HCT116 (cell line): ENCODE measurements at regions not wholly inside any gene's neighbourhood (a gene's known extent, or its start where the extent isn't known, plus 50 kb on each side); places are given as distances from the start of the nearest gene placed in this dataset.

Experiments used
- ATAC-seq: fragments of 200-7000 bp; cut with Tn5 transposase; 2 replicates; pipeline ENCODE4 v1.9.1; 2020; ENCODE audit warnings: mild to moderate bottlenecking, moderate library complexity
- BruUV-seq: library from RNA; stranded (reverse); fragments of 400-500 nt; replicated peaks from 2 replicates; lab custom pipeline; 2021; lab: Mats Ljungman, UMichigan
- CTCF ChIA-PET: fragments of 300-600 bp; sonication (Branson Sonifier 250); formaldehyde crosslinking; loops from one replicate; lab custom pipeline; 2021; ENCODE audit warnings: antibody characterized with exemption; lab: Charles Lee
- POLR2A ChIA-PET: fragments of 300-600, 350-600 bp; sonication (Branson Sonifier 250); formaldehyde crosslinking; loops from one replicate; lab custom pipeline; 2021; ENCODE audit warnings: antibody characterized with exemption; lab: Charles Lee
- RAD21 ChIA-PET, 2 experiments: fragments of 300-600 bp; sonication (Branson Sonifier 250); formaldehyde crosslinking; loops; one replicate each; lab custom pipeline; 2023; ENCODE audit warnings: low total read pairs in 2 of 2; ENCODE audit not compliant: uncharacterized antibody in 2 of 2, unreplicated experiment in 2 of 2, low non-redundant PET in 1 of 2; lab: Charles Lee
- DNase-seq: peaks from one replicate; pipeline ENCODE4 v3.0.0-alpha.2; 2010; ENCODE audit warnings: low read depth, low spot score
- H2AFZ ChIP-seq: fragments of 200-600 bp; shearing (Covaris generic), sonication (generic); 2 replicates; pipeline ENCODE4 v1.6.1; 2017; ENCODE audit warnings: low read depth, mixed run types, mixed read lengths, antibody characterized with exemption, low read length; ENCODE audit not compliant: poor library complexity, severe bottlenecking
- H3K27ac ChIP-seq: 2 replicates; pipeline ENCODE4 v1.5.1; 2012; ENCODE audit warnings: low read depth, low read length
- H3K27me3 ChIP-seq: fragments of 200-600 bp; sonication (generic); 2 replicates; pipeline ENCODE4 v1.6.1; 2016; ENCODE audit warnings: mixed run types, low read length, mixed read lengths; ENCODE audit not compliant: insufficient read depth
- H3K36me3 ChIP-seq, 2 experiments: fragments of 200-500 bp in 1 of 2; fragments of 200-600 bp in 1 of 2; sonication (Bioruptor generic) in 1 of 2; sonication (generic) in 1 of 2; 2 replicates each; pipeline versions ENCODE4 v1.5.1 to v1.6.1; 2014 to 2016; ENCODE audit warnings: low read length in 2 of 2, inconsistent platforms in 1 of 2, mixed read lengths in 1 of 2, mixed run types in 1 of 2; ENCODE audit not compliant: insufficient read depth in 2 of 2, control insufficient read depth in 1 of 2
- H3K4me1 ChIP-seq, 2 experiments: fragments of 200-600 bp in 1 of 2; sonication (generic) in 1 of 2; 2 replicates each; pipeline versions ENCODE4 v1.5.1 to v1.6.1; 2012 to 2017; ENCODE audit warnings: low read length in 2 of 2, inconsistent platforms in 1 of 2, mild to moderate bottlenecking in 1 of 2, mixed read lengths in 1 of 2, mixed run types in 1 of 2, moderate library complexity in 1 of 2; ENCODE audit not compliant: insufficient read depth in 2 of 2, control insufficient read depth in 1 of 2
- H3K4me2 ChIP-seq: fragments of 200-600 bp; sonication (generic); 2 replicates; pipeline ENCODE4 v1.6.1; 2017; ENCODE audit warnings: mixed run types, low read length, mixed read lengths
- H3K4me3 ChIP-seq, 2 experiments: fragments of 200-600 bp in 1 of 2; sonication (generic) in 1 of 2; replicated peaks in 1 of 2; 2 replicates each; pipeline ENCODE4 v1.5.1; 2011 to 2016; ENCODE audit warnings: low read length in 2 of 2, control low read depth in 1 of 2, low read depth in 1 of 2, mild to moderate bottlenecking in 1 of 2, mixed read lengths in 1 of 2, mixed run types in 1 of 2
- H3K79me2 ChIP-seq: fragments of 200-600 bp; sonication (generic); 2 replicates; pipeline ENCODE4 v1.6.1; 2017; ENCODE audit warnings: mild to moderate bottlenecking, mixed run types, low read length, moderate library complexity, mixed read lengths; ENCODE audit not compliant: insufficient read depth
- H3K9ac ChIP-seq: fragments of 200-600 bp; sonication (generic); 2 replicates; pipeline ENCODE4 v1.6.1; 2016; ENCODE audit warnings: low read length, mixed read lengths
- H3K9me2 ChIP-seq: fragments of 200-600 bp; sonication (generic), shearing (Covaris generic); 2 replicates; pipeline ENCODE4 v1.6.1; 2017; ENCODE audit warnings: mixed run types, mild to moderate bottlenecking, moderate library complexity; ENCODE audit not compliant: insufficient read depth
- H3K9me3 ChIP-seq, 2 experiments: fragments of 200-500 bp in 1 of 2; fragments of 200-600 bp in 1 of 2; sonication (Bioruptor generic) in 1 of 2; sonication (generic) in 1 of 2; 2 replicates each; pipeline ENCODE4 v1.6.1; 2014 to 2017; ENCODE audit warnings: low read length in 2 of 2, mixed read lengths in 2 of 2, inconsistent platforms in 1 of 2, low read depth in 1 of 2, mild to moderate bottlenecking in 1 of 2, mixed run types in 1 of 2, moderate library complexity in 1 of 2; ENCODE audit not compliant: control insufficient read depth in 1 of 2, insufficient read depth in 1 of 2
- H4K20me1 ChIP-seq: fragments of 200-600 bp; sonication (generic), shearing (Covaris generic); 2 replicates; pipeline ENCODE4 v1.6.1; 2017; ENCODE audit warnings: mixed run types, mild to moderate bottlenecking, moderate library complexity; ENCODE audit not compliant: insufficient read depth
- EZH2phosphoT487 ChIP-seq: fragments of 200-600 bp; IDR thresholded peaks from 2 replicates; pipeline ENCODE4 v1.6.1; 2018; ENCODE audit warnings: antibody characterized with exemption, borderline replicate concordance
- POLR2A ChIP-seq: IDR thresholded peaks from 2 replicates; pipeline ENCODE4 v1.7.0; 2011; ENCODE audit warnings: borderline replicate concordance; ENCODE audit not compliant: insufficient read depth, insufficient read length; ENCODE audit errors: extremely low read depth
- POLR2AphosphoS5 ChIP-seq: IDR thresholded peaks from 2 replicates; pipeline ENCODE4 v1.6.1; 2011; ENCODE audit warnings: mild to moderate bottlenecking, low read depth, low read length, moderate library complexity
- SRF ChIP-seq: IDR thresholded peaks from 2 replicates; pipeline ENCODE4 v1.6.1; 2012; ENCODE audit warnings: low read depth
- ZNF274 ChIP-seq: fragments of 200-500 bp; sonication (Bioruptor generic); IDR thresholded peaks from 2 replicates; pipeline ENCODE4 v1.6.1; 2014; ENCODE audit warnings: mild to moderate bottlenecking, low read depth, low read length, inconsistent platforms
- intact Hi-C: fragments of 100-400 bp; cut with micrococcal nuclease; formaldehyde crosslinking; loops from 2 replicates; pipeline ENCODE4 v1.10.0; 2022
- TF ChIP-seq, protein P1 (sequence below), 3 experiments: fragments of 200-600 bp in 1 of 3; sonication (generic) in 1 of 3; IDR thresholded peaks in 2 of 3; conservative IDR thresholded peaks in 1 of 3; 2 replicates each; pipeline ENCODE4 v1.5.1; 2012 to 2017; ENCODE audit warnings: low read depth in 2 of 3, low read length in 2 of 3, antibody characterized with exemption in 1 of 3, borderline replicate concordance in 1 of 3, control low read depth in 1 of 3, mild to moderate bottlenecking in 1 of 3, mixed read lengths in 1 of 3, mixed run types in 1 of 3, moderate library complexity in 1 of 3; ENCODE audit not compliant: insufficient read depth in 1 of 3
- TF ChIP-seq, protein P2 (sequence below): IDR thresholded peaks from 2 replicates; pipeline ENCODE4 v1.6.1; 2012

GRCh38 chr2:221064058-221064854 lies 507.8 kb downstream of the EPHA4 start:
- Histone ChIP-seq H3K4me3 (no peak overlapping the region), H3K36me3 (no peaks in the 10 kb centered on the region), H3K4me1 (no peaks in the 10 kb centered on the region), H3K9me2 (no peaks in the 10 kb centered on the region), H3K9me3 (no peaks in the 10 kb centered on the region), H3K27me3 (no peaks in the 10 kb centered on the region), H3K4me2 (no peak overlapping the region), H2AFZ (no peak overlapping the region), H3K9ac (no peak overlapping the region), H3K79me2 (no peaks in the 10 kb centered on the region), H4K20me1 (no peaks in the 10 kb centered on the region), H3K27ac (no peak overlapping the region)
- ChIA-PET CTCF (no interaction called here), POLR2A (no interaction called here), RAD21 (no interaction called here)
- no peak for TF ChIP-seq POLR2A
- TF ChIP-seq, protein P1, sequence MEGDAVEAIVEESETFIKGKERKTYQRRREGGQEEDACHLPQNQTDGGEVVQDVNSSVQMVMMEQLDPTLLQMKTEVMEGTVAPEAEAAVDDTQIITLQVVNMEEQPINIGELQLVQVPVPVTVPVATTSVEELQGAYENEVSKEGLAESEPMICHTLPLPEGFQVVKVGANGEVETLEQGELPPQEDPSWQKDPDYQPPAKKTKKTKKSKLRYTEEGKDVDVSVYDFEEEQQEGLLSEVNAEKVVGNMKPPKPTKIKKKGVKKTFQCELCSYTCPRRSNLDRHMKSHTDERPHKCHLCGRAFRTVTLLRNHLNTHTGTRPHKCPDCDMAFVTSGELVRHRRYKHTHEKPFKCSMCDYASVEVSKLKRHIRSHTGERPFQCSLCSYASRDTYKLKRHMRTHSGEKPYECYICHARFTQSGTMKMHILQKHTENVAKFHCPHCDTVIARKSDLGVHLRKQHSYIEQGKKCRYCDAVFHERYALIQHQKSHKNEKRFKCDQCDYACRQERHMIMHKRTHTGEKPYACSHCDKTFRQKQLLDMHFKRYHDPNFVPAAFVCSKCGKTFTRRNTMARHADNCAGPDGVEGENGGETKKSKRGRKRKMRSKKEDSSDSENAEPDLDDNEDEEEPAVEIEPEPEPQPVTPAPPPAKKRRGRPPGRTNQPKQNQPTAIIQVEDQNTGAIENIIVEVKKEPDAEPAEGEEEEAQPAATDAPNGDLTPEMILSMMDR (IDR thresholded peaks at IDR 0.05 in 2 of 3, conservative IDR thresholded peaks at IDR 0.05 in 1 of 3; ENCODE audit: borderline replicate concordance in 1 of 3, insufficient read depth in 1 of 3, low read depth in 2 of 3, low read length in 2 of 3): no peak
- TF ChIP-seq ZNF274: no peak
- TF ChIP-seq POLR2AphosphoS5: no peak
- TF ChIP-seq, protein P2, sequence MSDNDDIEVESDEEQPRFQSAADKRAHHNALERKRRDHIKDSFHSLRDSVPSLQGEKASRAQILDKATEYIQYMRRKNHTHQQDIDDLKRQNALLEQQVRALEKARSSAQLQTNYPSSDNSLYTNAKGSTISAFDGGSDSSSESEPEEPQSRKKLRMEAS: no peak
- no peak for TF ChIP-seq SRF
- TF ChIP-seq EZH2phosphoT487: no peak
- ATAC-seq (no peak), DNase-seq (no peak)
- intact Hi-C loops: no loop called here
- no TSS peak for BruUV-seq
